Mammary epithelial cell (primary cell): ENCODE measurements at regions not wholly inside any gene's neighbourhood (a gene's known extent, or its start where the extent isn't known, plus 50 kb on each side); places are given as distances from the start of the nearest gene placed in this dataset.

ENCODE experiments used
- EZH2 ChIP-seq: IDR thresholded peaks from 2 replicates; pipeline ENCODE4 v1.6.1; 2012; ENCODE audit warnings: low read length, inconsistent platforms, borderline replicate concordance
- TF ChIP-seq, protein P1 (sequence below), 2 donors: IDR thresholded peaks in 1 of 2; conservative IDR thresholded peaks in 1 of 2; 2 replicates each; pipeline ENCODE4 v1.5.1; 2011 to 2012; ENCODE audit warnings: inconsistent platforms in 2 of 2, low read length in 2 of 2, mild to moderate bottlenecking in 2 of 2, control low read depth in 1 of 2, low read depth in 1 of 2; ENCODE audit not compliant: insufficient read depth in 1 of 2; ENCODE audit errors: extremely low read depth in 1 of 2

GRCh38 chr16:50461400-50461760 lies 86.8 kb upstream of the NKD1 start:
- TF ChIP-seq, protein P1, sequence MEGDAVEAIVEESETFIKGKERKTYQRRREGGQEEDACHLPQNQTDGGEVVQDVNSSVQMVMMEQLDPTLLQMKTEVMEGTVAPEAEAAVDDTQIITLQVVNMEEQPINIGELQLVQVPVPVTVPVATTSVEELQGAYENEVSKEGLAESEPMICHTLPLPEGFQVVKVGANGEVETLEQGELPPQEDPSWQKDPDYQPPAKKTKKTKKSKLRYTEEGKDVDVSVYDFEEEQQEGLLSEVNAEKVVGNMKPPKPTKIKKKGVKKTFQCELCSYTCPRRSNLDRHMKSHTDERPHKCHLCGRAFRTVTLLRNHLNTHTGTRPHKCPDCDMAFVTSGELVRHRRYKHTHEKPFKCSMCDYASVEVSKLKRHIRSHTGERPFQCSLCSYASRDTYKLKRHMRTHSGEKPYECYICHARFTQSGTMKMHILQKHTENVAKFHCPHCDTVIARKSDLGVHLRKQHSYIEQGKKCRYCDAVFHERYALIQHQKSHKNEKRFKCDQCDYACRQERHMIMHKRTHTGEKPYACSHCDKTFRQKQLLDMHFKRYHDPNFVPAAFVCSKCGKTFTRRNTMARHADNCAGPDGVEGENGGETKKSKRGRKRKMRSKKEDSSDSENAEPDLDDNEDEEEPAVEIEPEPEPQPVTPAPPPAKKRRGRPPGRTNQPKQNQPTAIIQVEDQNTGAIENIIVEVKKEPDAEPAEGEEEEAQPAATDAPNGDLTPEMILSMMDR (conservative IDR thresholded peaks at IDR 0.05 in 1 of 2, IDR thresholded peaks at IDR 0.05 in 1 of 2; ENCODE audit: extremely low read depth in 1 of 2, insufficient read depth in 1 of 2, low read depth in 1 of 2, low read length in 2 of 2): no peak
- no peak for TF ChIP-seq EZH2
